GM12875 (cell line): ENCODE measurements at regions not wholly inside any gene's neighbourhood (a gene's known extent, or its start where the extent isn't known, plus 50 kb on each side); places are given as distances from the start of the nearest gene placed in this dataset.

Experiments used
- H3K4me3 ChIP-seq: one replicate; pipeline ENCODE4 v1.5.1; 2011; ENCODE audit warnings: low read depth, low read length, control low read depth
- CTCF ChIP-seq: IDR thresholded peaks from 2 replicates; pipeline ENCODE4 v1.5.1; 2011; ENCODE audit warnings: low read depth, mild to moderate bottlenecking, control low read depth, inconsistent platforms, low read length, moderate library complexity, borderline replicate concordance; ENCODE audit not compliant: insufficient read depth

- TF ChIP-seq CTCF, result no peak
- H3K4me3 ChIP-seq, result no peak overlapping the region
Observed at GRCh38 chr5:10862085-10862484, 101.1 kb upstream of the DAP start.

GRCh38 chr5:10861423-10861790, 100.4 kb upstream of the DAP start:
- no peak overlapping the region for H3K4me3 ChIP-seq
- TF ChIP-seq CTCF, result no peak

GRCh38 chr5:10860645-10861422, 99.8 kb upstream of the DAP start:
- H3K4me3 ChIP-seq, result no peak overlapping the region
- no peak for TF ChIP-seq CTCF

GRCh38 chr5:10860196-10860543, 99.1 kb upstream of the DAP start:
- no peak for TF ChIP-seq CTCF
- H3K4me3 ChIP-seq, result no peak overlapping the region

GRCh38 chr5:10859393-10860195, 98.6 kb upstream of the DAP start:
- no peak overlapping the region for H3K4me3 ChIP-seq
- no peak for TF ChIP-seq CTCF

GRCh38 chr5:10858945-10859344, 97.9 kb upstream of the DAP start:
- no peak for TF ChIP-seq CTCF
- H3K4me3 ChIP-seq, result no peak overlapping the region

- no peak for TF ChIP-seq CTCF
- no peak overlapping the region for H3K4me3 ChIP-seq
Observed at GRCh38 chr5:10858307-10858706, 97.3 kb upstream of the DAP start.
